Effector memory CD4-positive, alpha-beta T cell (primary cell): ENCODE measurements at regions not wholly inside any gene's neighbourhood (a gene's known extent, or its start where the extent isn't known, plus 50 kb on each side); places are given as distances from the start of the nearest gene placed in this dataset.

Experiments used
- DNase-seq, 3 donors: peaks; one replicate each; pipeline ENCODE4 v3.0.0-alpha.2; 2020
- H3K27ac ChIP-seq: 2 replicates; pipeline ENCODE4 v1.7.0; 2013; ENCODE audit warnings: mild to moderate bottlenecking, low read length, moderate library complexity; ENCODE audit not compliant: insufficient read depth, poor library complexity, severe bottlenecking
- H3K27me3 ChIP-seq: replicated peaks from 2 replicates; pipeline ENCODE4 v1.7.0; 2013; ENCODE audit warnings: mild to moderate bottlenecking, low read length; ENCODE audit not compliant: insufficient read depth, control insufficient read depth, poor library complexity, severe bottlenecking
- H3K36me3 ChIP-seq: 2 replicates; pipeline ENCODE4 v1.7.0; 2013; ENCODE audit warnings: mild to moderate bottlenecking, low read length, moderate library complexity; ENCODE audit not compliant: control insufficient read depth, insufficient read depth
- H3K4me1 ChIP-seq: 2 replicates; pipeline ENCODE4 v1.7.0; 2013; ENCODE audit warnings: low read length, mild to moderate bottlenecking; ENCODE audit not compliant: control insufficient read depth, insufficient read depth, poor library complexity, severe bottlenecking
- H3K4me3 ChIP-seq: 2 replicates; pipeline ENCODE4 v1.7.0; 2013; ENCODE audit warnings: low read length, low read depth, mild to moderate bottlenecking; ENCODE audit not compliant: insufficient read depth, poor library complexity, severe bottlenecking
- H3K9me3 ChIP-seq: 2 replicates; pipeline ENCODE4 v1.7.0; 2013; ENCODE audit warnings: mild to moderate bottlenecking, low read length, moderate library complexity; ENCODE audit not compliant: control insufficient read depth

DNA sequence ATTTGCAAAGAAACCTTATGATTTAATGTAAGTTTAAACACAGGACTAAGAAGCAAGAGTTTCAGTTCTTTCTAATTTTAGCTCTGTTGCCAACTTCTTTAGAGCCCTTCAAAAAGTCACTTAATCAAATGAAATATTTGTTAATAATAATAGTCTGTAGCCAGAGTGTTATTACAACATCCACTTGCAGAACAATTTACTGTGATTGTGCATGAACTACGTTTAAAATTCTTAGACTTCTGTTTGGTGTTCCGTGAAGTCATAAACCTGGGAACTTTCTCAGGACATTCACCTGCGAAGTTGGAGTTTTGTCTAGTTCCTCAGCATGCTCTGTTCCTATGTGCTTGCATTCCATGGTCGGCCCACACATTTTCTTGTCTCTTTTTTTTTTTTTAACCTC, 244.0 kb upstream of the AVPR1A start:
- Histone ChIP-seq H3K27ac (no peak overlapping the region), H3K4me1 (no peaks in the 10 kb centered on the region), H3K27me3 (no peaks in the 10 kb centered on the region), H3K36me3 (no peaks in the 10 kb centered on the region), H3K9me3 (no peaks in the 10 kb centered on the region), H3K4me3 (no peak overlapping the region)
- no peak for DNase-seq

DNA sequence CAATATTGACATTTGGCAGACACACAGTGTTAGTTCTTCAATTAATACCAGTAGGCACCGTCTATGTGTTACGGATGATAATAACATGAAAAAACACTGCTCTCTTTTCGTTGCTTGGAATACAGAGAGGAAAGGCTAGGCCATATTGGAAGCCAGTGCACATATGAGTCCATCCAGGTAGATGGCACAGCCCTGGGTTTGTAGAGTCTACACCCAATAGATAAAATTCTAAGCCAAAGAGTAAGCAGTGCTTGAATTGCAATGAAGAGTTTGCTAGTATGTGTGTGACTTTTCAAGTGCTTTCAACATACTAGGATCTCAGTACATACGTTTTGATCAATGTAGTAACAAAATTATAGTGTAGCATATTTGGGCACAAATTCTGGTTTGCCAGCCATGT, 243.3 kb upstream of the AVPR1A start:
- Histone ChIP-seq H3K27me3 (no peaks in the 10 kb centered on the region), H3K4me3 (no peak overlapping the region), H3K4me1 (no peaks in the 10 kb centered on the region), H3K27ac (no peak overlapping the region), H3K9me3 (no peaks in the 10 kb centered on the region), H3K36me3 (no peaks in the 10 kb centered on the region)
- DNase-seq: no peak

DNA sequence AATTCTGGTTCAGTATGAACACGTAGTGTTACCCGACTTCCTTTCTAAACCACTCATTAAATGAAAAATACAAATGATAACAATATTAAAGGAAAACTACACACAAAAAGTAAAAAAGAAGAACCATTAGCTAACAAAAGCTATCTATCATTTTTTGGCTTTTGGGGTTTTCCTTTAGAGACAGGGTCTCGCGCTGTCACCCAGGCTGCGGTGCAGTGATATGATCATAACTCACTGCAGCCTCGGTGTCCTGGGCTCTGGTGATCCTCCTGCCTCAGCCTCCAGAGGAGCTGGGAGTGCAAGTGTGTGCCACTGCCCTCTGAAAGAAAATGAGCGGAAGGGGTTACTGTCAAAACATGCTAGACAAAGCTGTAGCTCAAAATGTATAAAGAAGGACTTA, 238.2 kb upstream of the AVPR1A start:
- no peak for DNase-seq
- Histone ChIP-seq H3K9me3 (no peaks in the 10 kb centered on the region), H3K36me3 (no peaks in the 10 kb centered on the region), H3K27me3 (no peaks in the 10 kb centered on the region), H3K27ac (no peak overlapping the region), H3K4me1 (no peaks in the 10 kb centered on the region), H3K4me3 (no peak overlapping the region)

DNA sequence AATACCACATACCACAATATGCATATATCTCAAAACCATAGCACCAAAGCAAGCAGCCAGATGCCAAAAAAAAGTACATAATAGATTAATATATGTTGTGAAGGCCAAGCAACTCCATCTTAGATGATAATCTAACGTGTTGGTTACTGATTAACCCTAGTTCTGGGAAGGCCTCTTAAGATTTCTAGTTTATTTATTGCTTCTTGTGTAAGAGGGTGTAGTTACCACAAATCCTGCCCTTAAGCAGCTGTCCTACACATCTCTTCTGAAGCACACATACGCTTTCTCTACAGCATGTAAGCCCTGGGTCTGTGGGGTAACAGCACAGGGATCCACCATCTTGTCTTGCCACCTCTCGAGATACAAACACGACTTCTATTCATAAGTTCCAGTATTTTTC, 236.8 kb upstream of the AVPR1A start:
- Histone ChIP-seq H3K9me3 (no peaks in the 10 kb centered on the region), H3K27ac (no peak overlapping the region), H3K27me3 (no peaks in the 10 kb centered on the region), H3K36me3 (no peaks in the 10 kb centered on the region), H3K4me1 (no peaks in the 10 kb centered on the region), H3K4me3 (no peak overlapping the region)
- no peak for DNase-seq

- Histone ChIP-seq H3K4me1 (no peaks in the 10 kb centered on the region), H3K27ac (no peak overlapping the region), H3K27me3 (no peaks in the 10 kb centered on the region), H3K9me3 (no peaks in the 10 kb centered on the region), H3K4me3 (no peak overlapping the region), H3K36me3 (no peaks in the 10 kb centered on the region)
- DNase-seq: no peak
Measured at GRCh38 chr12:63382930-63383329, 231.9 kb upstream of the AVPR1A start.

DNA sequence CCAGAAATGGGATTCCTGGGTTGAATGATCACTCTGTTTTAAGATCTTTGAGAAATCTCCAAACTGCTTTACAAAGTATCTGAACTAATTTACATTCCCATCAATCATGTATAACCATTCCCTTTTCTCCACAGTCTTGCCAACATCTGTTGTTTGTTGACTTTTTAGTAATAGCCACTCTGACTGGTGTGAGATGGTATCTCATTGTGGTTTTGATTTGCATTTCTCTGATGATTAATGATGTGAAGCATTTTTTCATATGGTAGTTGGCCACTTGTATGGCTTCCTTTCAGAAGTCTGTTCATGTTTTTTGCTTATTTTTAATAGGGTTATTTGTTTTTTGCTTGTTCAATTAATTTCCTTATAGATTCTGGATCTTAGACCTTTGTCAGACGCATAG, 211.8 kb upstream of the AVPR1A start:
- no peak overlapping the region for H3K4me3 ChIP-seq
- no peak for DNase-seq
- no peaks in the 10 kb centered on the region for H3K4me1 ChIP-seq
- no peaks in the 10 kb centered on the region for H3K36me3 ChIP-seq
- H3K27ac ChIP-seq: no peak overlapping the region
- H3K9me3 ChIP-seq: no peaks in the 10 kb centered on the region
- no peaks in the 10 kb centered on the region for H3K27me3 ChIP-seq

GRCh38 chr12:63362166-63362565, 211.2 kb upstream of the AVPR1A start:
- Histone ChIP-seq H3K36me3 (no peaks in the 10 kb centered on the region), H3K9me3 (no peaks in the 10 kb centered on the region), H3K27ac (no peak overlapping the region), H3K27me3 (no peaks in the 10 kb centered on the region), H3K4me1 (no peaks in the 10 kb centered on the region), H3K4me3 (no peak overlapping the region)
- DNase-seq: no peak

DNA sequence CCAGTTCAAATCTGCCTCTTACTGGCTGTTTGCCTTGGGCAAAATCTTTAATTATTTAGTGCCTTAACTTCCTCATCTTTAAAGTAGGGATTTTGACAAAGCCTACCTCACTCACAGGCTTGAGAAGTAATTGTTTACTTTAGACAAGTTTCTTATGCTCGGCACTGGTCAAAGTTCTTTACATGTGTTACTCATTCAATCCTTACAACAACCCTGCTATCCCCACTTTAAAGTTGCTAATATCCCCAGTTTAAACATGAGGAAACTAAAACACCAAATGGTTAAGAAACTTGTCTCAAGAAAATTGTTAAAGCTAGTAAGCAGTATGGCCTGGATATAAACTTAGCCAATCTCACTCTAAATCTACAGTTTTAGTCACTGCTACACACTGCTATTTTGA, 204.0 kb upstream of the AVPR1A start:
- H3K9me3 ChIP-seq: no peaks in the 10 kb centered on the region
- H3K27me3 ChIP-seq: no peaks in the 10 kb centered on the region
- H3K27ac ChIP-seq: no peak overlapping the region
- H3K36me3 ChIP-seq: no peaks in the 10 kb centered on the region
- H3K4me1 ChIP-seq: no peaks in the 10 kb centered on the region
- no peak overlapping the region for H3K4me3 ChIP-seq
- no peak for DNase-seq

DNA sequence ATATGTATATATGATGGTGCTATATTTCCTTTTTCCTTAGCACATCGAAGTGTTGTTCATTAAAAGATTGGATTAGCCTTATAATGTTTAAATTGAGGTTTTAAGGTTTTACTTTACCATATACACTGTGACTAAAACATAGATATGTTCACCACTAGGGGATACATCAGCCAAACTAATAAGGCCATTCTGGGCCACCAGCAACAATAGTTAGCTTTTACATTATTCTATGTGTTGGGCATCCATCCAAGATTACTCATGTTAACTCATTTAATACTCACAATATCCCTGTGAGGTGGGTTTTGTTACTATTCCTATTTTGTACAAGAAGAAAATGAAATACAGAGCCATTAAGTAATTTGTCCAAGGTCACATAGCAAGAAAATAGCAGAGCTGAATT, 202.6 kb upstream of the AVPR1A start:
- H3K4me1 ChIP-seq: no peaks in the 10 kb centered on the region
- no peaks in the 10 kb centered on the region for H3K36me3 ChIP-seq
- H3K27ac ChIP-seq: no peak overlapping the region
- H3K4me3 ChIP-seq: no peak overlapping the region
- no peak for DNase-seq
- H3K27me3 ChIP-seq: no peaks in the 10 kb centered on the region
- H3K9me3 ChIP-seq: no peaks in the 10 kb centered on the region

DNA sequence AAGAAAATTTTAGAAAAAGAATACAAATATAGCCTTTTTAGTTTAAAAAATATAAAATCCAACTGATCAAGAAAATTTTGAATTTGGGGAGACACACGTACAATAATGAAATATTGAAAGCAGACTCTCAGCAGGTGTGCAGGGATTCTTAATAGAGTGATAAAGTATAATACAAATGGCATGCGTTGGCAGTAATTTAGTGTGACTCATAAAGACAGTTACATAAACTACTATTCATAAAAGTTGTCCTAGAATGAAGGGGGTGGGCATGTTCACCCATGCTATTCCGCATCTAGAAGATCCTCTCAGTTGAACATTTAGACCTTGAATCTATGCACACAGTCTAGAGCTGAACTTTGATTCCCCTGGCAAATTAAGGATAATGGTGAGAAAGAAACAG, 200.4 kb upstream of the AVPR1A start:
- H3K36me3 ChIP-seq: no peaks in the 10 kb centered on the region
- no peak overlapping the region for H3K4me3 ChIP-seq
- no peaks in the 10 kb centered on the region for H3K9me3 ChIP-seq
- no peak overlapping the region for H3K27ac ChIP-seq
- no peak for DNase-seq
- H3K4me1 ChIP-seq: no peaks in the 10 kb centered on the region
- H3K27me3 ChIP-seq: no peaks in the 10 kb centered on the region

DNA sequence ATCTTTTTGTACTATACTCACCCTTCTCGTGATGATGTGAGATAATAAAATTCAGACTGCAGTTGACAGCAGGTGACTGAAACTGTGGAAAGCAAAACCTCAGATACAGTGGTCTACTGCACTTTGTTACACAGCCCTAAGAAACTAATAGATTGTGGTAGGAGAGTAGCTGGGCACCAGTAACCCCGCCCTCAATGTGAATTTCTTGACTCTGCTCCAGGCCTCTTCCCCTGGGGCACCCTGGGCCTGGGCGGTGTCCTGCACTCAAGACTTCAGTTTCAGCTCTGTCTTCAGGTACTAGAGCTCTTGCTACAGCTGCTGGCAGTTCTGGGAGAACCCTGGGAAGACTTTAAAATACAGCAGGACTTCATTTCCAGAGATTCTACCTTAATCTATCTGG, 197.6 kb upstream of the AVPR1A start:
- no peaks in the 10 kb centered on the region for H3K36me3 ChIP-seq
- no peak overlapping the region for H3K27ac ChIP-seq

More for the DNA sequence above, 197.6 kb upstream of the AVPR1A start:
- H3K9me3 ChIP-seq: no peaks in the 10 kb centered on the region
- H3K4me3 ChIP-seq: no peak overlapping the region
- no peak for DNase-seq
- no peaks in the 10 kb centered on the region for H3K4me1 ChIP-seq
- H3K27me3 ChIP-seq: no peaks in the 10 kb centered on the region
